ENCODE measurements at regions not wholly inside any gene's neighbourhood (a gene's known extent, or its start where the extent isn't known, plus 50 kb on each side); places are given as distances from the start of the nearest gene placed in this dataset.

GRCh38 chr2:48173141-48173540 is 141.3 kb upstream of the FOXN2 start:
- TF ChIP-seq CTCF (IDR thresholded peaks at IDR 0.05) (no peak), POLR2A (IDR thresholded peaks at IDR 0.05) (no peak)

Measured in right lobe of liver (tissue), 4 donors.